K562 (cell line): ENCODE measurements at regions not wholly inside any gene's neighbourhood (a gene's known extent, or its start where the extent isn't known, plus 50 kb on each side); places are given as distances from the start of the nearest gene placed in this dataset.
A peak's percentile ranks its signal among the peaks of the same experiment; 100 is the strongest.

Experiments
- ATAC-seq: fragments of 200-7000 bp; cut with Tn5 transposase; 3 replicates; pipeline ENCODE4 v1.9.1; 2020; ENCODE audit warnings: moderate library complexity
- BruUV-seq: library from RNA; stranded (reverse); fragments of 400-500 nt; replicated peaks from 2 replicates; lab custom pipeline; 2021; lab: Mats Ljungman, UMichigan
- CTCF ChIA-PET: fragments of 300-600 bp; formaldehyde crosslinking; extraction: SDS; loops from one replicate; lab custom pipeline; 2021; ENCODE audit warnings: low intra/inter-chr PET ratio; lab: Yijun Ruan, JAX
- POLR2A ChIA-PET: fragments of 300-600, 350-650 bp; sonication (Branson Sonifier 250); formaldehyde crosslinking; extraction: SDS; loops from one replicate; lab custom pipeline; 2021; ENCODE audit warnings: antibody characterized with exemption, inconsistent platforms; lab: Yijun Ruan, JAX
- DNase-seq, 4 experiments: peaks; one replicate each; pipeline versions ENCODE4 v3.0.0 to v3.0.0-alpha.2; 2011 to 2018; ENCODE audit warnings: low spot score in 3 of 4, mixed read lengths in 3 of 4; ENCODE audit errors: extremely low read depth in 1 of 4
- FAIRE-seq: peaks from 2 replicates; lab custom pipeline; 2011; peaks lifted over from hg19 to GRCh38; lab: Jason Lieb, UNC
- H2AFZ ChIP-seq: 2 replicates; pipeline ENCODE4 v1.6.0; 2011; ENCODE audit warnings: low read depth, low read length, control low read depth, inconsistent platforms
- H3K27ac ChIP-seq: fragments of 200-600 bp; 3 replicates; pipeline ENCODE4 v1.8.0; 2011; ENCODE audit warnings: low read depth, mild to moderate bottlenecking, control low read depth, inconsistent platforms, low read length, moderate library complexity, mixed read lengths; ENCODE audit errors: extremely low read depth
- H3K27me3 ChIP-seq, 2 experiments: fragments of 300-600 bp in 1 of 2; 2 replicates in 1 of 2; 3 replicates in 1 of 2; pipeline versions ENCODE4 v1.6.0 to v1.8.0; 2011; ENCODE audit warnings: inconsistent platforms in 2 of 2, low read length in 2 of 2, mild to moderate bottlenecking in 1 of 2, mixed read lengths in 1 of 2, moderate library complexity in 1 of 2; ENCODE audit not compliant: control insufficient read depth in 2 of 2, insufficient read depth in 2 of 2
- H3K36me3 ChIP-seq: fragments of 300-600 bp; 3 replicates; pipeline ENCODE4 v1.8.0; 2011; ENCODE audit warnings: mild to moderate bottlenecking, low read length, inconsistent platforms; ENCODE audit not compliant: control insufficient read depth, insufficient read depth
- H3K4me1 ChIP-seq, 2 experiments: fragments of 200-600 bp in 1 of 2; replicated peaks in 1 of 2; 2 replicates in 1 of 2; 3 replicates in 1 of 2; pipeline versions ENCODE4 v1.5.1 to v1.8.0; 2011; ENCODE audit warnings: inconsistent platforms in 2 of 2, low read length in 2 of 2, mild to moderate bottlenecking in 1 of 2, mixed read lengths in 1 of 2, moderate library complexity in 1 of 2; ENCODE audit not compliant: control insufficient read depth in 2 of 2, insufficient read depth in 2 of 2
- H3K4me2 ChIP-seq: 2 replicates; pipeline ENCODE4 v1.6.1; 2011; ENCODE audit warnings: low read length, control low read depth, inconsistent platforms, mixed read lengths; ENCODE audit not compliant: insufficient read depth
- H3K4me3 ChIP-seq: fragments of 200-600 bp; sonication (generic), shearing (Covaris generic); 2 replicates; pipeline ENCODE4 v1.5.1; 2016; ENCODE audit warnings: control low read depth, inconsistent platforms
- H3K79me2 ChIP-seq: fragments of 200-600 bp; 3 replicates; pipeline ENCODE4 v1.8.0; 2011; ENCODE audit warnings: low read length, inconsistent platforms; ENCODE audit not compliant: control insufficient read depth, insufficient read depth
- H3K9ac ChIP-seq, 2 experiments: 2 replicates each; pipeline versions ENCODE4 v1.6.0 to v1.6.1; 2011; ENCODE audit warnings: low read depth in 2 of 2, low read length in 2 of 2, control low read depth in 1 of 2, inconsistent platforms in 1 of 2, mild to moderate bottlenecking in 1 of 2, mixed read lengths in 1 of 2; ENCODE audit not compliant: insufficient read depth in 1 of 2
- H3K9me1 ChIP-seq: one replicate; pipeline ENCODE4 v1.6.0; 2011; ENCODE audit warnings: inconsistent platforms, mild to moderate bottlenecking, low read length, moderate library complexity; ENCODE audit not compliant: control insufficient read depth, insufficient read depth
- H3K9me3 ChIP-seq: replicated peaks from 2 replicates; pipeline ENCODE4 v1.5.1; 2011; ENCODE audit warnings: low read depth, low read length, inconsistent platforms; ENCODE audit not compliant: control insufficient read depth, insufficient read depth
- H4K20me1 ChIP-seq: replicated peaks from 2 replicates; pipeline ENCODE4 v1.6.1; 2011; ENCODE audit warnings: low read length, inconsistent platforms, mixed read lengths; ENCODE audit not compliant: control insufficient read depth, insufficient read depth
- FIP1L1 ChIP-seq: fragments of 200-400 bp; formaldehyde crosslinking; IDR thresholded peaks from 2 replicates; pipeline ENCODE4 v1.6.1; 2018; ENCODE audit warnings: mild to moderate bottlenecking, low read depth, low read length; ENCODE audit not compliant: poor library complexity, severe bottlenecking
- HNRNPK ChIP-seq: fragments of 200-400 bp; formaldehyde crosslinking; IDR thresholded peaks from one replicate; pipeline ENCODE4 v1.6.1; 2018; ENCODE audit warnings: mild to moderate bottlenecking, low read depth, low read length; ENCODE audit not compliant: poor library complexity, severe bottlenecking
- PCBP1 ChIP-seq: fragments of 200-400 bp; formaldehyde crosslinking; IDR thresholded peaks from 2 replicates; pipeline ENCODE4 v1.6.1; 2018; ENCODE audit warnings: mild to moderate bottlenecking, low read depth, low read length; ENCODE audit not compliant: poor library complexity, severe bottlenecking
- PCBP2 ChIP-seq: fragments of 200-400 bp; formaldehyde crosslinking; IDR thresholded peaks from 2 replicates; pipeline ENCODE4 v1.6.1; 2018; ENCODE audit warnings: low read length, low read depth, mild to moderate bottlenecking, moderate library complexity; ENCODE audit not compliant: poor library complexity, severe bottlenecking
- TCF7L2 ChIP-seq: fragments of 150-350 bp; IDR thresholded peaks from 2 replicates; pipeline ENCODE4 v1.6.1; 2016; ENCODE audit warnings: low read depth, mild to moderate bottlenecking, low read length, moderate library complexity
- ZNF274 ChIP-seq: IDR thresholded peaks from 2 replicates; pipeline ENCODE4 v1.6.1; 2011; ENCODE audit warnings: low read depth, mild to moderate bottlenecking, low read length, moderate library complexity, borderline replicate concordance
- ZNF431 ChIP-seq: sonication (generic); formaldehyde crosslinking; IDR thresholded peaks from 2 replicates; pipeline ENCODE4 v1.8.0; 2022; ENCODE audit warnings: mild to moderate bottlenecking, missing genetic modification reagents
- WGBS: fragments of 100-300 bp; shearing (Covaris generic); methylation state at CpG from one replicate; pipeline ENCODE4 v1.1.6; 2016; ENCODE audit warnings: low coverage, mixed read lengths; ENCODE audit not compliant: insufficient coverage; ENCODE audit errors: missing lambda C conversion rate; 5-methylcytosine and 5-hydroxymethylcytosine counted together
- in situ Hi-C: fragments of 300-500 bp; cut with MboI; formaldehyde crosslinking; loops from 4 replicates; pipeline ENCODE4 v1.15.0; 2018; ENCODE audit warnings: inconsistent platforms, mixed read lengths
- intact Hi-C: fragments of 100-400 bp; cut with micrococcal nuclease; formaldehyde crosslinking; loops from 2 replicates; pipeline ENCODE4 v1.14.2; 2022
- TF ChIP-seq, protein P1 (sequence below): fragments of 250-450 bp; sonication (Bioruptor Pico); IDR thresholded peaks from 2 replicates; pipeline ENCODE4 v1.4.0; 2020; ENCODE audit warnings: mild to moderate bottlenecking, moderate library complexity, borderline replicate concordance
- TF ChIP-seq, protein P2 (sequence below): fragments of 250-450 bp; sonication (Bioruptor Pico); IDR thresholded peaks from 2 replicates; pipeline ENCODE4 v1.4.0; 2020; ENCODE audit warnings: borderline replicate concordance
- TF ChIP-seq, protein P3 (sequence below): fragments of 450-650 bp; conservative IDR thresholded peaks from 2 replicates; pipeline ENCODE4 v1.6.1; 2016; ENCODE audit warnings: missing genetic modification characterization, low read depth, mild to moderate bottlenecking, control low read depth, missing compliant biosample characterization

DNA sequence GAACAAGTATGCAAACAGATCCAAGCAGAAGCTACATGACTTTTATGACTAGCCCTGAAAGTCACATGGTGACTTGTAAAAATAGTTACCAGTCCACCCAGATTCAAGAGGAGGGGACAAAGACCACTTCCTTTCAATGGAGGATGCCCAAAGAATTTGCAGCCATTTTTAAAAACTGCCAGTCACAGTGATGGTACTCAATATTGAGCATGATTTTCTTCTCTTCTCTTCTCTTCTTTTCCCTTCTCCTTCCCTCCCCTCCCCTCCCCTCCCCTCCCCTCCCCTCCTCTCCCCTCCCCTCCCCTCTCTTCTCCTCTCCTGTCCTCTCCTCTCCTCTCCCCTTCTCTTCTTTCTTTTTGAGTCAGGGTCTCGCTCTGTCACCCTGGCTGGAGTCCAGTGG, 286.9 kb downstream of the PARP8 start:
- H2AFZ ChIP-seq = no peak overlapping the region
- no peak overlapping the region for H3K4me3 ChIP-seq
- TF ChIP-seq HNRNPK (peak; percentile 94), TCF7L2 (no peak), PCBP1 (peak; percentile 87), ZNF274 (no peak), PCBP2 (peak; percentile 72), ZNF431 (CRISPR knock-in tag) (no peak), FIP1L1 (no peak)
- TF ChIP-seq, protein P1, sequence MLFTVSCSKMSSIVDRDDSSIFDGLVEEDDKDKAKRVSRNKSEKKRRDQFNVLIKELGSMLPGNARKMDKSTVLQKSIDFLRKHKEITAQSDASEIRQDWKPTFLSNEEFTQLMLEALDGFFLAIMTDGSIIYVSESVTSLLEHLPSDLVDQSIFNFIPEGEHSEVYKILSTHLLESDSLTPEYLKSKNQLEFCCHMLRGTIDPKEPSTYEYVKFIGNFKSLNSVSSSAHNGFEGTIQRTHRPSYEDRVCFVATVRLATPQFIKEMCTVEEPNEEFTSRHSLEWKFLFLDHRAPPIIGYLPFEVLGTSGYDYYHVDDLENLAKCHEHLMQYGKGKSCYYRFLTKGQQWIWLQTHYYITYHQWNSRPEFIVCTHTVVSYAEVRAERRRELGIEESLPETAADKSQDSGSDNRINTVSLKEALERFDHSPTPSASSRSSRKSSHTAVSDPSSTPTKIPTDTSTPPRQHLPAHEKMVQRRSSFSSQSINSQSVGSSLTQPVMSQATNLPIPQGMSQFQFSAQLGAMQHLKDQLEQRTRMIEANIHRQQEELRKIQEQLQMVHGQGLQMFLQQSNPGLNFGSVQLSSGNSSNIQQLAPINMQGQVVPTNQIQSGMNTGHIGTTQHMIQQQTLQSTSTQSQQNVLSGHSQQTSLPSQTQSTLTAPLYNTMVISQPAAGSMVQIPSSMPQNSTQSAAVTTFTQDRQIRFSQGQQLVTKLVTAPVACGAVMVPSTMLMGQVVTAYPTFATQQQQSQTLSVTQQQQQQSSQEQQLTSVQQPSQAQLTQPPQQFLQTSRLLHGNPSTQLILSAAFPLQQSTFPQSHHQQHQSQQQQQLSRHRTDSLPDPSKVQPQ (CRISPR knock-in tag) = no peak
- TF ChIP-seq, protein P2, sequence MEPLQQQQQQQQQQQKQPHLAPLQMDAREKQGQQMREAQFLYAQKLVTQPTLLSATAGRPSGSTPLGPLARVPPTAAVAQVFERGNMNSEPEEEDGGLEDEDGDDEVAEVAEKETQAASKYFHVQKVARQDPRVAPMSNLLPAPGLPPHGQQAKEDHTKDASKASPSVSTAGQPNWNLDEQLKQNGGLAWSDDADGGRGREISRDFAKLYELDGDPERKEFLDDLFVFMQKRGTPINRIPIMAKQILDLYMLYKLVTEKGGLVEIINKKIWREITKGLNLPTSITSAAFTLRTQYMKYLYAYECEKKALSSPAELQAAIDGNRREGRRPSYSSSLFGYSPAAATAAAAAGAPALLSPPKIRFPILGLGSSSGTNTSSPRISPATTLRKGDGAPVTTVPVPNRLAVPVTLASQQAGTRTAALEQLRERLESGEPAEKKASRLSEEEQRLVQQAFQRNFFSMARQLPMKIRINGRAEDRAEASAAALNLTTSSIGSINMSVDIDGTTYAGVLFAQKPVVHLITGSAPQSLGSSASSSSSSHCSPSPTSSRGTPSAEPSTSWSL (CRISPR knock-in tag) = no peak
- TF ChIP-seq, protein P3, sequence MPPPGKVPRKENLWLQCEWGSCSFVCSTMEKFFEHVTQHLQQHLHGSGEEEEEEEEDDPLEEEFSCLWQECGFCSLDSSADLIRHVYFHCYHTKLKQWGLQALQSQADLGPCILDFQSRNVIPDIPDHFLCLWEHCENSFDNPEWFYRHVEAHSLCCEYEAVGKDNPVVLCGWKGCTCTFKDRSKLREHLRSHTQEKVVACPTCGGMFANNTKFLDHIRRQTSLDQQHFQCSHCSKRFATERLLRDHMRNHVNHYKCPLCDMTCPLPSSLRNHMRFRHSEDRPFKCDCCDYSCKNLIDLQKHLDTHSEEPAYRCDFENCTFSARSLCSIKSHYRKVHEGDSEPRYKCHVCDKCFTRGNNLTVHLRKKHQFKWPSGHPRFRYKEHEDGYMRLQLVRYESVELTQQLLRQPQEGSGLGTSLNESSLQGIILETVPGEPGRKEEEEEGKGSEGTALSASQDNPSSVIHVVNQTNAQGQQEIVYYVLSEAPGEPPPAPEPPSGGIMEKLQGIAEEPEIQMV (tag) = no peak
- DNase-seq (no peak), FAIRE-seq (no peak), ATAC-seq (no peak)
- no TSS peak for BruUV-seq
- in situ Hi-C loops (loop anchor here (10.0 to 25.0 kb wide), 2 partner anchors 1059 to 1712 kb away; no protein-coding TSS in a partner anchor), intact Hi-C loops (no loop called here)
- no peaks in the 10 kb centered on the region for H3K9me1 ChIP-seq
- no peaks in the 10 kb centered on the region for H3K79me2 ChIP-seq
- H3K4me1 ChIP-seq = no peaks in the 10 kb centered on the region
- no peaks in the 10 kb centered on the region for H4K20me1 ChIP-seq
- POLR2A ChIA-PET = no interaction called here
- H3K4me2 ChIP-seq = no peak overlapping the region
- 0% methylated on average over 1 of the region's 1 CpG for WGBS
- H3K27me3 ChIP-seq = no peaks in the 10 kb centered on the region
- CTCF ChIA-PET = no interaction called here
- H3K9ac ChIP-seq = no peak overlapping the region
- H3K9me3 ChIP-seq = no peaks in the 10 kb centered on the region
- no peak overlapping the region for H3K27ac ChIP-seq
- no peaks in the 10 kb centered on the region for H3K36me3 ChIP-seq
